Endothelial cell of umbilical vein (primary cell): ENCODE measurements at regions not wholly inside any gene's neighbourhood (a gene's known extent, or its start where the extent isn't known, plus 50 kb on each side); places are given as distances from the start of the nearest gene placed in this dataset.

ENCODE experiments used
- BruUV-seq: library from RNA; stranded (reverse); fragments of 400-500 nt; replicated peaks from 2 replicates; lab custom pipeline; 2021; lab: Mats Ljungman, UMichigan
- CTCF ChIA-PET: fragments of 300-600, 350-600 bp; sonication (Branson Sonifier 250); formaldehyde crosslinking; loops from one replicate; lab custom pipeline; 2021; ENCODE audit warnings: antibody characterized with exemption, inconsistent platforms; lab: Charles Lee
- POLR2A ChIA-PET: fragments of 300-600, 350-600 bp; sonication (Branson Sonifier 250); formaldehyde crosslinking; loops from one replicate; lab custom pipeline; 2021; ENCODE audit warnings: antibody characterized with exemption, inconsistent platforms; lab: Charles Lee
- DNase-seq: peaks from one replicate; pipeline ENCODE4 v3.0.0-alpha.2; 2011; ENCODE audit warnings: low read depth, low spot score
- FAIRE-seq: peaks from 2 replicates; lab custom pipeline; 2011; peaks lifted over from hg19 to GRCh38; lab: Jason Lieb, UNC
- H2AFZ ChIP-seq: 2 replicates; pipeline ENCODE4 v1.6.0; 2012; ENCODE audit warnings: low read depth, low read length, control low read depth, inconsistent platforms
- H3K27ac ChIP-seq: 2 replicates; pipeline ENCODE4 v1.5.1; 2011; ENCODE audit warnings: low read depth, mild to moderate bottlenecking, control low read depth, low read length, moderate library complexity; ENCODE audit not compliant: insufficient read depth
- H3K27me3 ChIP-seq, 2 experiments: 2 replicates each; pipeline versions ENCODE4 v1.6.0 to v1.6.1; 2011; ENCODE audit warnings: low read length in 2 of 2, mixed read lengths in 1 of 2; ENCODE audit not compliant: control insufficient read depth in 2 of 2, insufficient read depth in 2 of 2
- H3K36me3 ChIP-seq, 2 experiments: 2 replicates in 1 of 2; 3 replicates in 1 of 2; pipeline ENCODE4 v1.5.1; 2011; ENCODE audit warnings: low read length in 2 of 2, mild to moderate bottlenecking in 1 of 2, moderate library complexity in 1 of 2; ENCODE audit not compliant: control insufficient read depth in 2 of 2, insufficient read depth in 2 of 2; ENCODE audit errors: extremely low read depth in 1 of 2
- H3K4me1 ChIP-seq: 3 replicates; pipeline ENCODE4 v1.5.1; 2011; ENCODE audit warnings: mild to moderate bottlenecking, low read length; ENCODE audit not compliant: control insufficient read depth, insufficient read depth; ENCODE audit errors: extremely low read depth
- H3K4me2 ChIP-seq: 2 replicates; pipeline ENCODE4 v1.6.1; 2011; ENCODE audit warnings: low read length, control low read depth, mixed read lengths; ENCODE audit not compliant: insufficient read depth
- H3K4me3 ChIP-seq, 3 experiments: fragments of 200-600 bp in 1 of 3; sonication (generic), shearing (Covaris generic) in 1 of 3; replicated peaks in 1 of 3; 2 replicates each; pipeline ENCODE4 v1.5.1; 2011 to 2016; ENCODE audit warnings: control low read depth in 3 of 3, low read length in 3 of 3, mild to moderate bottlenecking in 2 of 3, inconsistent platforms in 1 of 3, low read depth in 1 of 3, moderate library complexity in 1 of 3; ENCODE audit not compliant: insufficient read depth in 1 of 3
- H3K79me2 ChIP-seq: 2 replicates; pipeline ENCODE4 v1.6.0; 2012; ENCODE audit warnings: low read length, inconsistent platforms; ENCODE audit not compliant: control insufficient read depth, insufficient read depth
- H3K9ac ChIP-seq: replicated peaks from 2 replicates; pipeline ENCODE3; 2011; ENCODE audit warnings: low read length, control low read depth; ENCODE audit not compliant: insufficient read depth; ENCODE audit errors: extremely low read depth
- H3K9me1 ChIP-seq: replicated peaks from 3 replicates; pipeline ENCODE4 v1.6.0; 2011; ENCODE audit warnings: mild to moderate bottlenecking, low read length; ENCODE audit not compliant: control insufficient read depth, insufficient read depth; ENCODE audit errors: extremely low read depth
- H3K9me3 ChIP-seq: replicated peaks from 2 replicates; pipeline ENCODE4 v1.5.1; 2012; ENCODE audit warnings: low read length, inconsistent platforms; ENCODE audit not compliant: control insufficient read depth, insufficient read depth
- H4K20me1 ChIP-seq: replicated peaks from 2 replicates; pipeline ENCODE3; 2011; ENCODE audit warnings: mild to moderate bottlenecking, low read length; ENCODE audit not compliant: control insufficient read depth, insufficient read depth; ENCODE audit errors: extremely low read depth
- EZH2 ChIP-seq: IDR thresholded peaks from 2 replicates; pipeline ENCODE4 v1.6.1; 2012; ENCODE audit warnings: borderline replicate concordance, low read depth, mild to moderate bottlenecking, moderate library complexity, low read length, inconsistent platforms; ENCODE audit not compliant: severe bottlenecking
- FOS ChIP-seq: IDR thresholded peaks from 2 replicates; pipeline ENCODE4 v1.6.1; 2011; ENCODE audit warnings: mild to moderate bottlenecking, low read length, moderate library complexity, borderline replicate concordance; ENCODE audit not compliant: insufficient read depth
- GATA2 ChIP-seq: IDR thresholded peaks from 2 replicates; pipeline ENCODE4 v1.7.0; 2011; ENCODE audit warnings: low read depth, mild to moderate bottlenecking, moderate library complexity, mixed read lengths, low read length; ENCODE audit not compliant: insufficient read length, insufficient read depth
- JUN ChIP-seq: IDR thresholded peaks from 2 replicates; pipeline ENCODE4 v1.6.1; 2011; ENCODE audit warnings: borderline replicate concordance, low read depth; ENCODE audit not compliant: insufficient read length, insufficient read depth
- MAX ChIP-seq: IDR thresholded peaks from 2 replicates; pipeline ENCODE4 v1.6.1; 2011; ENCODE audit not compliant: insufficient read depth, insufficient read length
- MYC ChIP-seq: IDR thresholded peaks from one replicate; pipeline ENCODE4 v1.6.1; 2011; ENCODE audit warnings: mild to moderate bottlenecking, low read depth, low read length
- POLR2A ChIP-seq: IDR thresholded peaks from 2 replicates; pipeline ENCODE4 v1.6.1; 2012; ENCODE audit warnings: low read depth, mild to moderate bottlenecking, control low read depth, low read length
- POLR2AphosphoS5 ChIP-seq: IDR thresholded peaks from 2 replicates; pipeline ENCODE4 v1.6.1; 2012; ENCODE audit warnings: low read depth, mild to moderate bottlenecking, control low read depth, low read length, moderate library complexity; ENCODE audit not compliant: insufficient read depth
- dilution Hi-C: fragments of 300-500 bp; cut with MboI; formaldehyde crosslinking; loops from one replicate; pipeline ENCODE4 v1.15.0; 2019; ENCODE audit warnings: low sequenced_read_pairs; ENCODE audit not compliant: extremely low pct_ligation_motif_present
- intact Hi-C: fragments of 100-400 bp; cut with micrococcal nuclease; formaldehyde crosslinking; loops from one replicate; pipeline ENCODE4 v1.10.0; 2022

GRCh38 chr1:79472067-79472656, 465.6 kb upstream of the ADGRL4 start:
- ChIA-PET POLR2A (no interaction called here), CTCF (interaction anchor here (1.4 kb wide), 1 partner anchor 25 kb away, joined by 8 read pairs; no protein-coding TSS in a partner anchor)
- Histone ChIP-seq H3K4me1 (no peaks in the 10 kb centered on the region), H3K9ac (no peak overlapping the region), H2AFZ (no peak overlapping the region), H3K27ac (no peak overlapping the region), H3K4me3 (no peak overlapping the region), H3K27me3 (no peaks in the 10 kb centered on the region), H4K20me1 (no peaks in the 10 kb centered on the region), H3K79me2 (no peaks in the 10 kb centered on the region), H3K9me1 (no peaks in the 10 kb centered on the region), H3K36me3 (no peaks in the 10 kb centered on the region), H3K4me2 (no peak overlapping the region), H3K9me3 (no peaks in the 10 kb centered on the region)
- no TSS peak for BruUV-seq
- dilution Hi-C loops = no loop called here
- FAIRE-seq (no peak), DNase-seq (no peak)
- TF ChIP-seq EZH2 (no peak), JUN (no peak), POLR2AphosphoS5 (no peak), MYC (no peak), FOS (no peak)
- intact Hi-C loops = no loop called here

GRCh38 chr1:79469139-79469538, 462.6 kb upstream of the ADGRL4 start:
- Histone ChIP-seq H3K9me1 (no peaks in the 10 kb centered on the region), H3K27me3 (no peaks in the 10 kb centered on the region), H4K20me1 (no peaks in the 10 kb centered on the region), H3K27ac (no peak overlapping the region), H3K9me3 (no peaks in the 10 kb centered on the region), H3K4me3 (no peak overlapping the region), H3K79me2 (no peaks in the 10 kb centered on the region), H3K4me1 (no peaks in the 10 kb centered on the region), H3K4me2 (no peak overlapping the region), H2AFZ (no peak overlapping the region), H3K9ac (no peak overlapping the region), H3K36me3 (no peaks in the 10 kb centered on the region)
- DNase-seq (no peak), FAIRE-seq (no peak)
- no peak for TF ChIP-seq GATA2
- no peak for TF ChIP-seq EZH2
- TF ChIP-seq MAX = no peak
- TF ChIP-seq FOS = no peak
- TF ChIP-seq POLR2A = no peak
- TF ChIP-seq POLR2AphosphoS5 = no peak
- ChIA-PET POLR2A (no interaction called here), CTCF (no interaction called here)
- dilution Hi-C loops (no loop called here), intact Hi-C loops (no loop called here)
- no TSS peak for BruUV-seq
